22Rv1 (cell line): ENCODE measurements at regions not wholly inside any gene's neighbourhood (a gene's known extent, or its start where the extent isn't known, plus 50 kb on each side); places are given as distances from the start of the nearest gene placed in this dataset.

Experiments used
- H3K27ac ChIP-seq: fragments of 450-650 bp; 2 replicates; pipeline ENCODE4 v1.5.1; 2017
- CTCF ChIP-seq: fragments of 450-650 bp; IDR thresholded peaks from 2 replicates; pipeline ENCODE4 v1.5.1; 2017; ENCODE audit warnings: mild to moderate bottlenecking
- ZFX ChIP-seq: fragments of 450-650 bp; IDR thresholded peaks from 2 replicates; pipeline ENCODE4 v1.6.1; 2017; ENCODE audit warnings: antibody characterized with exemption, borderline replicate concordance

GRCh38 chr16:88318521-88318920 lies 64.2 kb upstream of the ZNF469 start:
- TF ChIP-seq CTCF, result no peak
- no peak for TF ChIP-seq ZFX
- no peak overlapping the region for H3K27ac ChIP-seq

DNA sequence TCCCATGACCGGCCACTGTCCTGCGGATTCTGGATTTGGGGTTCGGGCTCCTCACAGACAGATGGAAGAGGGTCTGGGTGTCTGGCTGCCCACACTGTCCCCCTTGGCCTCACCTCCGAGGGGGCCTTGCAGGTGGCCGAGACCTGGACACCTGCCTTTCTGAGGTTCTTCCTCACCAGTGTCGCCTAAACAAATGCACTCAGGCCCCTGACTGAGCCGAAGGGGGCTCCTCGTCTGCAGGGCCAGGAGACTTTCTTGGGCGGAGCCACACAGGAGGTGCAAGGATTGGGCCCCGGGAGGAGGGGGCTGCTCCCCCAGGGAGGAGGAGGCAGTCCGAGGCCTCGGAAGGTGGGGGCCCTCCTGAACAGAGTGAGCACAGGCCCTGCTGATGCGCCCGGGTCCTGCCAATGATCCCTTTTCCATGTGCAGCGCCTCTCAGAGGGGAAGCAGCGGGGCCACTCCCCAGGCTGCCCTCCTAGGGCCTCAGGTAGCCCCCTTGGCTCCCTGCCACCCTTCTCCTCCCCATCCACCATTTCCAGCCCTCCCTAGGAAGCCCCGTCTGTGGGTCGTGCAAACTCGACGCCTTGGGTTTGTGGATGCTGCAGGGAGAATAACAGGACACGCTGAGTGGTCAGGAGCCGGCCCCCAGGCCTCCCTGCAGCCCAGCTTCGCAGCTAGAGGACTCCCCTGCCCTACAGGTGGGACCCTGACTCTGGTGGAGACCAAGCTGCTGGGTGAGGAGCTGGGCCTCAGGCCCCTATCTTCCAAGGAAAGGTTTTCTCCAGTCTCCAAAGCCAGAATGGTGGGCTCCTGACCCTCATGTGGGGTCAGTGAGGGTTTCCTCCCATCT lies 63.4 kb upstream of the ZNF469 start:
- no peak overlapping the region for H3K27ac ChIP-seq
- TF ChIP-seq CTCF (no peak), ZFX (no peak)

GRCh38 chr16:88320947-88321634 lies 61.7 kb upstream of the ZNF469 start:
- H3K27ac ChIP-seq, result no peak overlapping the region

DNA sequence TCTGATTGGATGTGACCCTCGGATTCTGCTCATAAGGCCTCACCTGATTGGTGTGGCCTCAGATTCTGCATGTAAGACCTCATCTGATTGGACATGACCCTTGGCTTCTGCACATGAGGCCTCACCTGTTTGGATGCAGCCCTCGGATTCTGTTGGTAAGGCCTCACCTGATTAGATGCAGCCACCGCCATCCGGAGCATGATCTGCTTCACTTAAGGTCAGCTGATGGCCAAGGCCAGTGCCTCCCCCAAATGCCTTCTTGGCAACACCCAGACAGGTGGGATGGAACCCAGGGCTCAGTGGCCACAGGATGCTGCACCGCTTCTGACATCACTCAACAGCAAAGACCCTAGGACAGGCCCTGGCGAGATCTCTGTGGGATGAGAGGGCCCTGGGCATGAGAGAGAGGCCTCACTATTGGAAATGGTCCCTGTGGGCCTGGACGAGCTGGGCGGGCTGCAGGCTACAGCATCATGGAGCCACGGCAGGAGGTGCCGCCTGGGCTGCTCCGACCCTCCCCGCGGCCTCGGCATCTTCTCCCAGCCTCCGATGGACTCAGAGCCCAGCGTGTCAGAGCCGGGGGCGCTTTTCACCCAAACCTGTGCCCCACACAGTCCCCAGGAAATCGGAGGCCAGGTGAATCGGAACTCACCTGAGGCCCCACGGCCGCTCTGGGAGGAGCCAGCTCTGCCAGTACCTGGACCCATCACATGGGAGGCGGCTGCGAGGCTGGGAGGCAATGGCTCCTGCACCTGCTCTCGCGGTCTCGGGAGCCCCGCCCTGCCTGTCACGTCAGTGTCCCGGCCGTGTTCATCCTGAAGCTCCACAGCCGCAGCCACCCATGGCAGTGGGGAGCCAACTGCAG lies 60.9 kb upstream of the ZNF469 start:
- no peak for TF ChIP-seq ZFX
- TF ChIP-seq CTCF, result no peak
- no peak overlapping the region for H3K27ac ChIP-seq

More at GRCh38 chr16:88320947-88321634, 61.7 kb upstream of the ZNF469 start:
- TF ChIP-seq ZFX (no peak), CTCF (no peak)

DNA sequence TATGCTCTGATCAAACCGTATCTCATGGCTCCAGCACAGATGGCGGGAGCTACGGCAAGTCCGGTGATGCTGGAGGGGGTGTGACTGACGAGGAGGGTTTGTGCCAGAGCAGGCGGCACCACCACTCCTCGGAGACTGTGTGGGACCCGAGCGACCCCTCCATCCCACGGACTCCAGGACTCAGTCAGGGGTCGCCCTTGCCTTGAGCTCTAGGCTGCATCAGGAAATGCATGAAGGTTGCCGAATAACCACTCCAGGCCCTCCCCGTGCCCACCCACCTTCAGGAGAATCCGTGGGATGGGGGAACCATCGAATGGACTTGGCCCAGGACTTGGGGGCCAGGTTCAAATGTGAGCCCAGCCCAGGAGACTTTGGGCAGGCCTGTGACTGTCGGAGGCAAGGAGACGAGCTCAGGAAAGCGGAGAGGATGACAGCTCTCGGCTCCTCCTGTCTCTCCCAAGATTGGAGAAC lies 60.2 kb upstream of the ZNF469 start:
- no peak overlapping the region for H3K27ac ChIP-seq
- TF ChIP-seq ZFX (no peak), CTCF (no peak)

GRCh38 chr16:88323041-88323440 lies 59.7 kb upstream of the ZNF469 start:
- H3K27ac ChIP-seq, result no peak overlapping the region
- TF ChIP-seq CTCF, result no peak
- TF ChIP-seq ZFX, result no peak
